GM19238 (cell line): ENCODE measurements at regions not wholly inside any gene's neighbourhood (a gene's known extent, or its start where the extent isn't known, plus 50 kb on each side); places are given as distances from the start of the nearest gene placed in this dataset.
"Not testable (repeated sequence)": the region's sequence is repeated elsewhere in the genome, so short reads cannot be mapped to it uniquely, and the experiment has no call there.

Experiments
- DNase-seq: peaks from one replicate; pipeline ENCODE4 v3.0.0; 2011; ENCODE audit warnings: low spot score; ENCODE audit not compliant: insufficient read length

DNA sequence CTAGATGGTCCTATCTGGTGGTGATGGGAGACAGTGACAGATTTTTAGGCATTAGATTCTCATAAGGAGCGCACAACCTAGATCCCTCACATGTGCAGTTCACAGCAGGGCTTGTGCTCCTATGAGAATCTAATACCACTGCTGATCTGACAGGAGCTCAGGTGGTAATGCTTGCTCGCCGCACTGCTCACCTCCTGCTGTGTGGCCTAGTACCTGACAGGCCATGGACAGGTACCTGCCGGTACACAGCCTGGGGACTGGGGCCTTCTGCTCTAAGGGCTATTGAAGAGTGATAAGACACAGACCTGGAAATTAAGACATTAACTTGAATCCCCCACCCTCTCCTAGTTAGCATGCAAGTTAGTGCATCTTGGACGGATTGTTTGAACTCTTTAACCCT, 64.4 kb downstream of the KLRB1 start:
- not testable (repeated sequence) for DNase-seq

DNA sequence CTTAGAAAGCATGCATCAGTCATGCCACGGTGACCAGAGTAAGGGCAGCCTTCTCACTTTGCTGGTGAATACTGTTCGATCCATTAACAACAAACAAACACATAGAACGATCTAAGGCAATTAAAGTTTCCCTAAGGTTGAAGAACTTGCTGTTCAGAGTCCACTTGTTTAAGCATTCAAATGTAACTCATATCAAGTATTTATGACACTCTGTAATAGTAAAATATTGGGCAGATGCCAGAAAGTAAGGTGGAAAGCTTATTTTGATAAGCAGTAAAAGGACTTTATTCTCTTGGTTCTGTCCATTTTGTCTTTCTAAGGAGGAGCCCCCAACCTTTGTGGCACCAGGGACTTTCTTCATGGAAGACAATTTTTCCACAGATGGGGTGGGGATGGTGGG, 64.9 kb downstream of the KLRB1 start:
- DNase-seq: not testable (repeated sequence)

GRCh38 chr12:9515925-9516324, 91.8 kb downstream of the KLRB1 start:
- not testable (repeated sequence) for DNase-seq

- DNase-seq: not testable (repeated sequence)
These were observed 95.0 kb downstream of the KLRB1 start for GRCh38 chr12:9512695-9513094.

- not testable (repeated sequence) for DNase-seq
These were observed 97.2 kb downstream of the KLRB1 start for GRCh38 chr12:9510392-9511011.

GRCh38 chr12:9509464-9510161, 98.1 kb downstream of the KLRB1 start:
- DNase-seq: no peak

GRCh38 chr12:9506746-9507145, 101.0 kb downstream of the KLRB1 start:
- no peak for DNase-seq

GRCh38 chr12:9503384-9503783, 104.3 kb downstream of the KLRB1 start:
- not testable (repeated sequence) for DNase-seq

GRCh38 chr12:9502845-9503244, 104.9 kb downstream of the KLRB1 start:
- DNase-seq: not testable (repeated sequence)

DNA sequence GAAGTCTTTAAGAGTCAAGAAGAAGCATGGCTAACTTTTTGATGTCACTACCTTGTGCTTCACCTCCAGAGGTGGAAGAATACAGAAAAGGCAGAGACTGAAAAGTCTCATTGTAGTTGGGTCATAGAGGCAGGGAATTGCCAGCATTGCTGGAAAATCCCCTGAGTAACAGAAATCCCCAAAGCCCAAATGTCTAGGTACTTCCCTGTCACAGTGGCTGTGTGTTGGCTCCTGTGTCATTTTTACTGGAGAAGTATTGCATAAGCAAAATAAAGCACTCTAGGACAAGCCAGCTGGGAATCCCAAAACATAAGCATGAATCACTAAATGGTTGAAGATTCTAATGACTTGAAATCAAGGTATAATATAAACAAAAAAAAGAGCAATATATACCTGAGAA, 114.4 kb downstream of the KLRB1 start:
- DNase-seq: not testable (repeated sequence)

GRCh38 chr12:9481289-9481688, 126.4 kb downstream of the KLRB1 start:
- DNase-seq: not testable (repeated sequence)

DNA sequence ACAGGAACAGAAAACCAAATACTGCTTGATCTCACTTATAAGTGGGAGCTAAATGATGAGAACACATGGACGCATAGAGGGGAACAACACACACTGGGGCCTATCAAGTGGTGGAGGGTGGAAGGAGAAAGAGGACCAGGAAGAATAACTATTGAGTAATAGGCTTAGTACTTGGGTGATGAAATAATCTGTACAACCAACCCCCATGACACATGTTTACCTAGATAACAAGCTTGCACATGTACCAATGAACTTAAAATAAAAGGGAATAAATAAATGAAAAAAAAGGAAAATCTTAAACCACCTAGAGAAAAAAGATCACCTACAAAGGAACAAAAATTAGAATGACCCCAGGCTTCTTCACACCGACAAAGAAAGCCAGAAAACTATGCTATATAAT, 133.5 kb downstream of the KLRB1 start:
- DNase-seq: not testable (repeated sequence)

DNA sequence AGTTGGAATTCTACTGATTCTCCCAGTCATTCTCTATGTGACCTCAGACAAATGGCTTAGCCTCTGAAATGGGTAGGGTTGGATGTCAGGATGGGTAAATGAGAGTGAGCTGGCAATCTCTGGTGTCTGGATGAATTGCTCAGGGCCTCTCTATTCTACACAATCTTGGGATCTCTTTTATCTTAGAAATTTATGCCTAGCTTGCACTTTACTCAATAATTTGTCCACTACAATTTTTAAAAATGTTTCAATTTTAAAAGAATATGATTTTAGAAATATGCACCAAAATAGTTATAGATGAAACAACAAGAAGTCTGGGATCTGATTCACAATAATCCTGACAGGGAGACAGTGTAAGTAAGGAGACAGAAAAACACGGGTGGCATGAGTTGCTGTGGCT, 134.1 kb downstream of the KLRB1 start:
- not testable (repeated sequence) for DNase-seq

- not testable (repeated sequence) for DNase-seq
These were observed 136.2 kb downstream of the KLRB1 start for GRCh38 chr12:9471501-9471900.

DNA sequence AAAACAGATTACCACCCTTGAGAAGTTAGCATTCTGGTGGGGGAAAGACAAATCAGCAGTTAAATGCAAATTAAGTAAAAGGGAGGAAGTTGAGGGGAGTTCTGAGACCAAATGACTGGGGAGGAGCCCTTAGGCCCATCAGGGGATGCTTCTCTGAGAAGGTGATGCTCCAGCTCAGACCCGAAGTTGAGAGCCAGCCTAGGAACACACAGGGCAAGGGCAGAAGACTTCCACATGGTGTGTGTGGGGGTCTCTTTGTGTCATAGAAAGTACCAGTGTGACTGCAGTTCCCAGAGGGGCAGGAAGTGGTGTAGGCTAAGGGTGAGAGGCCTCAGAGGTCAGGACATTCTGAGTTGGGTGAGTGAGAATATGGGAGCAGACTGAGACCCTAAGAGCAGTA, 137.3 kb downstream of the KLRB1 start:
- not testable (repeated sequence) for DNase-seq

GRCh38 chr12:9469956-9470355, 137.8 kb downstream of the KLRB1 start:
- not testable (repeated sequence) for DNase-seq

- DNase-seq: not testable (repeated sequence)
These were observed 138.3 kb downstream of the KLRB1 start for GRCh38 chr12:9469463-9469862.

GRCh38 chr12:9468998-9469397, 138.7 kb downstream of the KLRB1 start:
- DNase-seq: not testable (repeated sequence)

DNA sequence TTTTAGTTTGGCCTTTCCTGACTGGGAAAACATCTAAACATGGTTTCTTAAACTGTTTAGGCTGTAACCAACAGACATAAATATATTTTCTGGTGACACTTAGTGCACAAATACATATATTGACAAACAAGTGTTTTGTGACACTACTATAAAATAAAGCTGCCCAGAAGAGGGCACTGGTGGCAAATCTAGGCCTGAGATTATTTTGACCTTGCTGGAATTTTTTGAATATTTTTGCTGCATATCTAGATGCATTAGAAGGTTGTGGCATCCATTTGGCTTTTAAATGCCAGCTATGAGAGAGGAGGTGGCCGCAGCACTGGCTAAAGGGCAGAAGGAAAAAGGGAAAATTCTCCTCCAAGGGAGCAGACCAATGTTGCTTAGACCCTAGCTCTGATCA, 139.6 kb downstream of the KLRB1 start:
- not testable (repeated sequence) for DNase-seq

DNA sequence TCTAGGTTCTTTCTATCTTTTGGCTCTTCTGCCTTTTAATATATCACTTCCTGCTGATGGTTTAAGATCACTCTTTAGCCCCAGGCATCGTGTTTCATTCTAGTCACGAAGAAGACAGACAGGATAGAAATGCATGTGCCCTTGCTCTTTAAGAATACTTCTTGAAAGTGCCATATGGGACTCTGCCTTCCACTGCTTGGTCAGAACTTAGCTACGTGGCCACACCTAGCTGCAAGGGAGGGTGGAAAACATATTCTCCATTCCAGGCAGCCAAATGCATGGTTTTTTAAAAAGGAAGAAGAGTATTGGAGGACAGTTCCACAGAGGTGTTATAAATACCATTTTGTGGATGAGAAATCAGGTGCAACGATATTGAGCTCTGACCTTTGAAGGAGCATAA, 143.3 kb downstream of the KLRB1 start:
- no peak for DNase-seq

GRCh38 chr12:9455516-9455915, 152.2 kb downstream of the KLRB1 start:
- DNase-seq: not testable (repeated sequence)

GRCh38 chr12:9454021-9454420, 153.7 kb downstream of the KLRB1 start:
- not testable (repeated sequence) for DNase-seq

DNA sequence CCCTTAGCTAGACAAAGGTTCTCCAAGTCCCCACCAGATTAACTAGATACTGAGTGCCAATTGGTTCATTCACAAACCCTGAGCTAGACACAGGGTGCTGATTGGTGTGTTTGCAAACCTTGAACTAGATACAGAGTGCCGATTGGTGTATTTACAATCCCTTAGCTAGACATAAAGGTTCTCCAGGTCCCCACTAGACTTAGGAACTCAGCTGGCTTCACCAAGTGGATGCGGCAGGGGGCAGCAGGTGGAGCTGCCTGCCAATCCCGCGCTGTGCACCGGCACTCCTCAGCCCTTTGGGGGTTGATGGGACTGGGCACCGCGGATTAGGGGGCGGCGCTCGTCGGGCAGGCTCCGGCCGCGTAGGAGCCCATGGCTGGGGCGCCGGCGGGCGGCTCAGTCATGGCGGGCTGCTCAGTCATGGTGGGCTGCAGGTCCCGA, 157.6 kb downstream of the KLRB1 start:
- not testable (repeated sequence) for DNase-seq
